ENCODE measurements at regions not wholly inside any gene's neighbourhood (a gene's known extent, or its start where the extent isn't known, plus 50 kb on each side); places are given as distances from the start of the nearest gene placed in this dataset.

DNA sequence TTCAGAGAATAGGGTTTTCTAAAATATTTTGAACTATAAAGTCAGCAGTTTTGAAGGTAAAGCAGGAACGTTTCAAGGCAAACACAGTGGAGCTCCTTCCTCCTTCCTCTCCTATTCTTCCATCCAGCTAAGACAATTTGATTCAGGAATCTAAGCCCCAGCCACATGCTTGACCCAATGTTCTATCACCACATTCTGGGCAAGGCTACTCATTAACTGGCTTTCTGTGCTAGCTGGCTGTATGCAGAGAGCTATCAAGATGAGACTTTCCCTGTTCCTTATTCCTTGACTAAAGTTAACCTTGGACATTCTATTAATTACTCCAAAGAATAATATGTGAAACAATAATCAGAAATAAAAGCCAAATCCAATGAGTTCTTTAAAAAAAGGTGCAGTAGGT, 266.9 kb downstream of the NOVA1 start:
- Histone ChIP-seq H3K27me3 (replicated peaks) (no peaks in the 10 kb centered on the region), H3K27ac (no peak overlapping the region), H3K36me3 (replicated peaks) (no peaks in the 10 kb centered on the region), H3K4me3 (ENCODE audit: low read depth, low read length) (no peak overlapping the region)
- no peak for DNase-seq
- TF ChIP-seq, protein P1, sequence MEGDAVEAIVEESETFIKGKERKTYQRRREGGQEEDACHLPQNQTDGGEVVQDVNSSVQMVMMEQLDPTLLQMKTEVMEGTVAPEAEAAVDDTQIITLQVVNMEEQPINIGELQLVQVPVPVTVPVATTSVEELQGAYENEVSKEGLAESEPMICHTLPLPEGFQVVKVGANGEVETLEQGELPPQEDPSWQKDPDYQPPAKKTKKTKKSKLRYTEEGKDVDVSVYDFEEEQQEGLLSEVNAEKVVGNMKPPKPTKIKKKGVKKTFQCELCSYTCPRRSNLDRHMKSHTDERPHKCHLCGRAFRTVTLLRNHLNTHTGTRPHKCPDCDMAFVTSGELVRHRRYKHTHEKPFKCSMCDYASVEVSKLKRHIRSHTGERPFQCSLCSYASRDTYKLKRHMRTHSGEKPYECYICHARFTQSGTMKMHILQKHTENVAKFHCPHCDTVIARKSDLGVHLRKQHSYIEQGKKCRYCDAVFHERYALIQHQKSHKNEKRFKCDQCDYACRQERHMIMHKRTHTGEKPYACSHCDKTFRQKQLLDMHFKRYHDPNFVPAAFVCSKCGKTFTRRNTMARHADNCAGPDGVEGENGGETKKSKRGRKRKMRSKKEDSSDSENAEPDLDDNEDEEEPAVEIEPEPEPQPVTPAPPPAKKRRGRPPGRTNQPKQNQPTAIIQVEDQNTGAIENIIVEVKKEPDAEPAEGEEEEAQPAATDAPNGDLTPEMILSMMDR (IDR thresholded peaks at IDR 0.05; ENCODE audit: low read depth, low read length, missing control alignments): no peak
- in situ Hi-C loops (cut with HindIII; ENCODE audit: low pct_ligation_motif_present, low sequenced_read_pairs): no loop called here

DNA sequence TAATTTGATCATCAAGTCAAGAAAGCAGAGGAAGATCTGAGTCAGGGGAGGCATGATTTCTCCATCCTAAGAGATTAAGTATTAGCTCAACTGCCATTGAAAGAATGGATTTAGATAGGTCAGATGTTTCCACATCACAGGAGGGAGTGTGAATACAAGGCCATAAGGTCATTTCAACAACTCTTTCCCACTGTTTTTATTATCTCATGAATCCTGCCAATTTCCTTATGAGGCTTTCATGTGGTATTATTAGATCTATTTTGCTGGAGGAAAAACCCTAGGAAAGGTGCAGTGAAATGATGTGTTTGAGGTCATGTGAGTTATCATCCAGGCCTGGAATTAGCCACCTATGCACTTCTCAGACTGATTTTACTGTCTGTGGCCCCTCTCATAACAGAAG, 269.0 kb downstream of the NOVA1 start:
- Histone ChIP-seq H3K27ac (no peak overlapping the region), H3K4me3 (ENCODE audit: low read depth, low read length) (no peak overlapping the region), H3K27me3 (replicated peaks) (no peaks in the 10 kb centered on the region), H3K36me3 (replicated peaks) (no peaks in the 10 kb centered on the region)
- in situ Hi-C loops (cut with HindIII; ENCODE audit: low pct_ligation_motif_present, low sequenced_read_pairs): no loop called here
- no peak for DNase-seq
- TF ChIP-seq, protein P1 (IDR thresholded peaks at IDR 0.05; ENCODE audit: low read depth, low read length, missing control alignments): no peak

DNA sequence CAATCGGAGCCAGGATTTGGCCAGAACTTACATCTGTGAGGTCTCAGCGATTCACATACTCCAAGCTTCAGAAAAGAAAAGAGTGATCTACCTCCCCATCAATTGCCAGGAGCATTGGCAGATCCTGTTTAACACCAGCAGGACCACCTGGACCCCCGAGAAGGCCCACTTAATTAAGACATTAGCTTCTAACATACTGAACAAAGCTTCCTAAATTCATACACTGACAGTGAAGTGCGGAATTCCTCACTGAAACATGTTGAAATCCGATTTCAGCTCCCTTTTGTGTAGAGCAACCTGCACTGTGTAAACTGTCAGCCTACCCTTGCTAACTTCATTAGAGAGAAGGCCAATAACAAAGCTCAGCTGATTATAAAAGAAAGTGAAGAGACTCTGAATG, 274.0 kb downstream of the NOVA1 start:
- H3K36me3 ChIP-seq (replicated peaks): no peaks in the 10 kb centered on the region
- H3K4me3 ChIP-seq (ENCODE audit: low read depth, low read length): no peak overlapping the region
- TF ChIP-seq, protein P1 (IDR thresholded peaks at IDR 0.05; ENCODE audit: low read depth, low read length, missing control alignments): no peak
- no peak for DNase-seq
- no peaks in the 10 kb centered on the region for H3K27me3 ChIP-seq (replicated peaks)
- no peak overlapping the region for H3K27ac ChIP-seq
- in situ Hi-C loops (cut with HindIII; ENCODE audit: low pct_ligation_motif_present, low sequenced_read_pairs): no loop called here

DNA sequence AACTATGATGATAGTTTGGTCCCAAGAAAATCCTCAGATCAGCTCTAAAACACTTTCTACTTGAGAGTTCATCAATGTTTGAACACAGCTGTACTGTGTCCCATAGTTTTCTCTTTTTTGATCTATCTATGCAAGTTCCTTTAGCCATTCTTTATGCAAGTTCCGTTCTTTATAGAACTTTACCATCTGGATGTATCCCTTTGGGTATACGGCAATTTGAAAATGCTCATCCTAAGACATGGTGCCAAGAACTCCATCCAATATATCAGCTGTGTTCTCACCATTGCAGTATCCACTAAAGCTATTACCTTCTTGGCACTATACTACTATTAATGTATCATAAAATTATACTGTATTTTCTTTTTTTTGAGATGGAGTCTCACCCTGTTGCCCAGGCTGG, 276.9 kb downstream of the NOVA1 start:
- no peaks in the 10 kb centered on the region for H3K27me3 ChIP-seq (replicated peaks)
- H3K36me3 ChIP-seq (replicated peaks): no peaks in the 10 kb centered on the region
- TF ChIP-seq, protein P1 (IDR thresholded peaks at IDR 0.05; ENCODE audit: low read depth, low read length, missing control alignments): no peak
- no peak overlapping the region for H3K4me3 ChIP-seq (ENCODE audit: low read depth, low read length)
- DNase-seq: no peak
- in situ Hi-C loops (cut with HindIII; ENCODE audit: low pct_ligation_motif_present, low sequenced_read_pairs): no loop called here
- no peak overlapping the region for H3K27ac ChIP-seq

DNA sequence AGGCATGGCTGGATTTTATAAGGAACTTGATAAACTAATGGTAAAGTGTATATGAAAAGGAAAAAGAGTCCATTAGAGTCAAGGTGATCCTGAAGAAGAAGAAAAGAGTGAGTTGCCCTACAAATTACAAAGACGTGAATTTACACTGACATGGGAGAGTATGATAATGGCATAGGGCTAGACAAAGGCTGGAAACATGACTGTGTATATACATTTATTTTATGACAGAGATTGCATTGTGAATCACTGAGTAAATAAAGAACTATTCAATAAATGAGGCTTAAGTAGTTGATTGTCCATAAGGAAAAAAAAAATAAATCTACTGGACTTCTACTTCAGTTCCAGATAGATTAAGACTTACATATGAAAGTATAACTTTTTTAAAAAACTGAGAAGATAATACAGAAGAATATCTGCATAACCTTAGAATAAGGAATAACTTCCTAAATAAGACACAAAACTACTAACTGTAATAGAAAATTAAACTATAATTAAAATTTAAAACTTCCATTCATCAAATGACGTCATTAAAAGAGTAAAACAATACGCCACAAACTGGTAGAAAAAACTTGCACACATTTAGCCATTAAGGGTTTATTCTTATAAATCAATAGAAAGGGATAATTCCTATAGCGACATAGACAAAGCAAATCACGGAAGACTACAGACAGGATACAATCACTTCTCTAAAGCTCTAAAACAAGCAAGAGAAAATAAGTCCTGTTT, 278.5 kb downstream of the NOVA1 start:
- no peak overlapping the region for H3K27ac ChIP-seq

More for the DNA sequence above, 278.5 kb downstream of the NOVA1 start:
- in situ Hi-C loops (cut with HindIII; ENCODE audit: low pct_ligation_motif_present, low sequenced_read_pairs): no loop called here
- TF ChIP-seq, protein P1 (IDR thresholded peaks at IDR 0.05; ENCODE audit: low read depth, low read length, missing control alignments): no peak
- DNase-seq: no peak
- no peaks in the 10 kb centered on the region for H3K27me3 ChIP-seq (replicated peaks)
- H3K36me3 ChIP-seq (replicated peaks): no peaks in the 10 kb centered on the region
- H3K4me3 ChIP-seq (ENCODE audit: low read depth, low read length): no peak overlapping the region

Measured in brain microvascular endothelial cell (primary cell).